ENCODE measurements at regions not wholly inside any gene's neighbourhood (a gene's known extent, or its start where the extent isn't known, plus 50 kb on each side); places are given as distances from the start of the nearest gene placed in this dataset.

DNA sequence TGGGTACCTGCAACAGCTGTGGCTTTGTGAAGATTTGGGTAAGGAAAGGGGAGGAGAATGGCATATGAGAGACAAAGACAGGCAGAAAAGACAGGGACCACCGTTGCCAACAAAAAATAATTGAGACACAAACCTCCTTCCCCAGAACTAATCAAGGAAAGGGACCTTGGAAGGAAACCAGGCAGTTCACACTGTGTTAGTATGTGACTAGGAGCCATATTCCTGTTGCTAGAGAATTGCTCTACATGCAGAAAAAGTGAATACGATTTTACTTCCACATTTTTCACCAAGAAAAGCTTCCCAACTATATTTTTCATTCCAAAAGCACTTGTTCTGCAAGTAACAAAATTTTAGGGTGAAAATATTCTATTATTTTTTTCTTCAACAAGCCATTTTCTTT lies 393.7 kb upstream of the ADAMTS9 start:
- POLR2A ChIA-PET: no interaction called here
- CTCF ChIA-PET: interaction anchor here (0.8 kb wide), 1 partner anchor 57 kb away, joined by 3 read pairs; no protein-coding TSS in a partner anchor
- DNase-seq (ENCODE audit: low read depth): no peak
- TF ChIP-seq, protein P1, sequence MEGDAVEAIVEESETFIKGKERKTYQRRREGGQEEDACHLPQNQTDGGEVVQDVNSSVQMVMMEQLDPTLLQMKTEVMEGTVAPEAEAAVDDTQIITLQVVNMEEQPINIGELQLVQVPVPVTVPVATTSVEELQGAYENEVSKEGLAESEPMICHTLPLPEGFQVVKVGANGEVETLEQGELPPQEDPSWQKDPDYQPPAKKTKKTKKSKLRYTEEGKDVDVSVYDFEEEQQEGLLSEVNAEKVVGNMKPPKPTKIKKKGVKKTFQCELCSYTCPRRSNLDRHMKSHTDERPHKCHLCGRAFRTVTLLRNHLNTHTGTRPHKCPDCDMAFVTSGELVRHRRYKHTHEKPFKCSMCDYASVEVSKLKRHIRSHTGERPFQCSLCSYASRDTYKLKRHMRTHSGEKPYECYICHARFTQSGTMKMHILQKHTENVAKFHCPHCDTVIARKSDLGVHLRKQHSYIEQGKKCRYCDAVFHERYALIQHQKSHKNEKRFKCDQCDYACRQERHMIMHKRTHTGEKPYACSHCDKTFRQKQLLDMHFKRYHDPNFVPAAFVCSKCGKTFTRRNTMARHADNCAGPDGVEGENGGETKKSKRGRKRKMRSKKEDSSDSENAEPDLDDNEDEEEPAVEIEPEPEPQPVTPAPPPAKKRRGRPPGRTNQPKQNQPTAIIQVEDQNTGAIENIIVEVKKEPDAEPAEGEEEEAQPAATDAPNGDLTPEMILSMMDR (IDR thresholded peaks at IDR 0.05; ENCODE audit: insufficient read depth, low read depth, low read length): no peak
- H3K27me3 ChIP-seq (ENCODE audit: control insufficient read depth, insufficient read depth, low read length): no peaks in the 10 kb centered on the region
- H3K4me3 ChIP-seq (ENCODE audit: low read depth, low read length): no peak overlapping the region
- H3K36me3 ChIP-seq (ENCODE audit: control insufficient read depth, insufficient read depth, low read length): no peaks in the 10 kb centered on the region

DNA sequence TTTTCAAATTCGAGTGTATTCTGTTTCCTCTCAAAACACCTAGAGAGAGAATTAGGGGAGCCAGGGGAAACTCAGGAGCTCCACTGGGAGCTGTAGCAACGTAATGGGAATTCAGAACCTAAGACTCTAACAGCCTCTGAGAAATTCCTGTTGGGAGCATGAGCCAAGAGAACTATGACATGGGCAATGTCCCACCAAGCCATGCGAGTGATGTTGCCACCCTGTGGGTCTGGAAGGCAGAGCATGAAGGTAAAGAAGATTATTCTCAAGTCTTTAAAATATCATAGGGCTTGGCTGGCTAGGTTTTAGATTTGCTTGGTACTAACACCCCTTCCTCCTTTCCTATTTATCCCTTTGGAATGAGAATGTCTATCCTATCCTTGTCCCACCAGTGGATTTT lies 392.6 kb upstream of the ADAMTS9 start:
- no peaks in the 10 kb centered on the region for H3K27me3 ChIP-seq (ENCODE audit: control insufficient read depth, insufficient read depth, low read length)
- ChIA-PET POLR2A (no interaction called here), CTCF (no interaction called here)
- H3K4me3 ChIP-seq (ENCODE audit: low read depth, low read length): no peak overlapping the region
- DNase-seq (ENCODE audit: low read depth): no peak
- no peaks in the 10 kb centered on the region for H3K36me3 ChIP-seq (ENCODE audit: control insufficient read depth, insufficient read depth, low read length)
- TF ChIP-seq, protein P1 (IDR thresholded peaks at IDR 0.05; ENCODE audit: insufficient read depth, low read depth, low read length): no peak

DNA sequence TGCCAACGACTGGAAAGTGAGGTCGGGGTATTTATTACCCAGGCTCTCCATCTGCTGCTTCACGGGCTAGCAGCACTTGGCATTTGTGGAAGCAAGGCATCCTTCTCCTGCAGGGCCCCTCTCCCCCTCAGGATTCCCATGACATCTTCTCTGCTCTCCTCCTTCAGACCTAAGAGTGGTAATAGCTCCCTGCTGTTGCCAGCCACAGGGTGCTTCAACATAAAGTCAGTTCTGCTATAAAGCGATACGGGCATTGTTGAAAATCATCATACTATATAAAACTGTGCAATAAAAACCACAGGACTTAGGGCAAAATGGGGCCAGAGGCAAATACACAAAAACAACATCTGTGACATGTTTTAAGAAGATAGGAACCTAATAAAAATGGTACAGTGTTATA lies 391.8 kb upstream of the ADAMTS9 start:
- TF ChIP-seq, protein P1 (IDR thresholded peaks at IDR 0.05; ENCODE audit: insufficient read depth, low read depth, low read length): no peak
- POLR2A ChIA-PET: no interaction called here
- no peak for DNase-seq (ENCODE audit: low read depth)

DNA sequence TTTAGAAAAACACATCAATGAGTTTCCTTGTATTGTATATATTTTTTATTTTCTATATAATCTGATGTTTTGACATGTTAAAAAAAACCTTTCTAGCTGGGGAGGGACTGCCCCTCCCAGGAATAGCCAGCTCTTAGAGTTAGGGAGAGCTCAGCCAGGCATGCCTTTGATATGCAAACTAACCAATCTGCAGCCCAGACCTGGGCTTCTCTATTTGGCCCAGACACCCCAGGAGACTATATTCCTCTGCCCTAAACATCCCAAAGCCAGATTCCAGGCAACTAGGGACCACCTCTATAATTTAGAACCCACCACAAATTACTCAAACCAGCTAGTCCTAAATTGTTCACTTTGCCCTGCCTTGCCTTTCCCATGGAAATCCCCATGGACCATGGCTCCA lies 390.9 kb upstream of the ADAMTS9 start:
- POLR2A ChIA-PET: no interaction called here

More for the DNA sequence above, 391.8 kb upstream of the ADAMTS9 start:
- CTCF ChIA-PET: interaction anchor here (1.1 kb wide), 1 partner anchor 393 kb away, joined by 3 read pairs; no protein-coding TSS in a partner anchor
- no peaks in the 10 kb centered on the region for H3K36me3 ChIP-seq (ENCODE audit: control insufficient read depth, insufficient read depth, low read length)
- no peak overlapping the region for H3K4me3 ChIP-seq (ENCODE audit: low read depth, low read length)
- H3K27me3 ChIP-seq (ENCODE audit: control insufficient read depth, insufficient read depth, low read length): no peaks in the 10 kb centered on the region

DNA sequence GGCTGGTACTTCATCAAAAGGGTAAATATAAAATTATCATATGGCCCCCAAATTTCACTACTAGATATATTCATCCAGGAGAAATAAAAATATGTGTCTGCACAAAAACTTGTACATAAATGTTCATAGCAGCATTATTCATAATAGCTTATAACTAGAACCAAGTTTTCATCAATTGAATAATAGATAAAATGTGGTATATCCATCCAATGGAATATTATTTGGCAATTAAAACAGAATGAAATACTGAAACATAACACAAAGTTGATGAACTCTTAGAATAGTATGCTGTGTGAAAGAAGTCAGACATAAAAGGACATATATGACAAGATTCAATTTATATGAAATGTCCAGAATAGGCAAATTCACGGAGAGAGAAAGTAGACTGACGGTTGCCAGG lies 389.3 kb upstream of the ADAMTS9 start:
- POLR2A ChIA-PET: no interaction called here
- H3K27me3 ChIP-seq (ENCODE audit: control insufficient read depth, insufficient read depth, low read length): no peaks in the 10 kb centered on the region
- CTCF ChIA-PET: no interaction called here
- no peak for DNase-seq (ENCODE audit: low read depth)
- TF ChIP-seq, protein P1 (IDR thresholded peaks at IDR 0.05; ENCODE audit: insufficient read depth, low read depth, low read length): no peak
- no peak overlapping the region for H3K4me3 ChIP-seq (ENCODE audit: low read depth, low read length)
- no peaks in the 10 kb centered on the region for H3K36me3 ChIP-seq (ENCODE audit: control insufficient read depth, insufficient read depth, low read length)

More for the DNA sequence above, 390.9 kb upstream of the ADAMTS9 start:
- H3K4me3 ChIP-seq (ENCODE audit: low read depth, low read length): no peak overlapping the region
- TF ChIP-seq, protein P1 (IDR thresholded peaks at IDR 0.05; ENCODE audit: insufficient read depth, low read depth, low read length): no peak
- no peak for DNase-seq (ENCODE audit: low read depth)
- H3K36me3 ChIP-seq (ENCODE audit: control insufficient read depth, insufficient read depth, low read length): no peaks in the 10 kb centered on the region
- H3K27me3 ChIP-seq (ENCODE audit: control insufficient read depth, insufficient read depth, low read length): no peaks in the 10 kb centered on the region
- CTCF ChIA-PET: interaction anchor here (1.1 kb wide), 1 partner anchor 392 kb away, joined by 3 read pairs; no protein-coding TSS in a partner anchor

All from BJ (cell line).